HFF-Myc (cell line): ENCODE measurements at regions not wholly inside any gene's neighbourhood (a gene's known extent, or its start where the extent isn't known, plus 50 kb on each side); places are given as distances from the start of the nearest gene placed in this dataset.

Source experiments
- DNase-seq: peaks from one replicate; pipeline ENCODE4 v3.0.0-alpha.2; 2011; ENCODE audit warnings: low read depth; ENCODE audit errors: extremely low read depth
- H3K4me3 ChIP-seq: replicated peaks from 2 replicates; pipeline ENCODE4 v1.5.1; 2011; ENCODE audit warnings: low read depth, mild to moderate bottlenecking, control low read depth, low read length
- TF ChIP-seq, protein P1 (sequence below): IDR thresholded peaks from 2 replicates; pipeline ENCODE4 v1.5.1; 2012; ENCODE audit warnings: mild to moderate bottlenecking, low read depth, low read length, control low read depth; ENCODE audit errors: missing control alignments

DNA sequence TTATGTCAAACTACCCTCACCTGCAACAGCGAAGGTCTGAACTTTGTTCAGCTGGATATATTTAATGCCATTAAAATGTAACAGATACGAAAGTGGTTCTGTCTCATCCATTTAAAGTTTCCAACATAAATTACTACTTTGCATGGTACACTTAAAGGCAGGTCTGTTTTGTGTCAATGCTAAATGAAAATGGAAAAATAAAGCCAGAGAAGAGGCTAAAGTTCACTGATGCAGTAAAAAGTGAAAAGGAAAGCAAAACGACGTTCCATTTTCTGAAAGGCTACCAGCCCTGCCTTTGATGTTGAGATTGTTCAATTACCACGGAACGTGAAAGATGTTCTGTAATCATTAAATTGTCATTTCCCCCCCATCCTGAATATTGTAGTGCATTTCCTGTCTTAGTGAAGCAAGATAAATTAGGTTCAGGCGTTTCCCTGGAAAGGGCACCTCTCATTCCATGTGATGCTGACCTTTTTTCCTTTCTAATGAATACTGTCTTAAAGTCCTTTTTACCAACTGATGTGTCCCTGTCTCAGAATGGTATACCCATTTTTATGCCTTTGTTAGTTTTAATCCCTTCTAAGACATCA lies 334.7 kb upstream of the JAG1 start:
- TF ChIP-seq, protein P1, sequence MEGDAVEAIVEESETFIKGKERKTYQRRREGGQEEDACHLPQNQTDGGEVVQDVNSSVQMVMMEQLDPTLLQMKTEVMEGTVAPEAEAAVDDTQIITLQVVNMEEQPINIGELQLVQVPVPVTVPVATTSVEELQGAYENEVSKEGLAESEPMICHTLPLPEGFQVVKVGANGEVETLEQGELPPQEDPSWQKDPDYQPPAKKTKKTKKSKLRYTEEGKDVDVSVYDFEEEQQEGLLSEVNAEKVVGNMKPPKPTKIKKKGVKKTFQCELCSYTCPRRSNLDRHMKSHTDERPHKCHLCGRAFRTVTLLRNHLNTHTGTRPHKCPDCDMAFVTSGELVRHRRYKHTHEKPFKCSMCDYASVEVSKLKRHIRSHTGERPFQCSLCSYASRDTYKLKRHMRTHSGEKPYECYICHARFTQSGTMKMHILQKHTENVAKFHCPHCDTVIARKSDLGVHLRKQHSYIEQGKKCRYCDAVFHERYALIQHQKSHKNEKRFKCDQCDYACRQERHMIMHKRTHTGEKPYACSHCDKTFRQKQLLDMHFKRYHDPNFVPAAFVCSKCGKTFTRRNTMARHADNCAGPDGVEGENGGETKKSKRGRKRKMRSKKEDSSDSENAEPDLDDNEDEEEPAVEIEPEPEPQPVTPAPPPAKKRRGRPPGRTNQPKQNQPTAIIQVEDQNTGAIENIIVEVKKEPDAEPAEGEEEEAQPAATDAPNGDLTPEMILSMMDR = no peak
- no peak for DNase-seq

DNA sequence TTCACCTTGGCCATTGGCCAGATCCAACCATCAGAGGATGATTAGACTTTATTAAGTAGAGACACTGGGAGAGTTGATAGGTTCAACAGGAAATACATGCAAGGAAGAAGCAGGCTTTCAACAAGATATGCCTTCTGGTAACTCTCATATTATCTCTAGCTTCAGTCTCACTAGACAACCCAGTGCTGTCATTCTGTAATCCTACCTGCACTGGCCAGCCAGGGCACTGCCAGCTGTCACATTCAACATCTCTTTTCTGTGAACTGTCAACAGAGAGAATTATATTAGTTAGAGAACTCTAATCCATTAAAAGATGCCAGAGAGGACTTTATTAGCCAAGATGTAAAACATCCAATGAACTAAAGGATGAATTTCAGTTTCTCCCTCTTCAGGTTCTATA lies 337.9 kb upstream of the JAG1 start:
- TF ChIP-seq, protein P1 = no peak
- no peak for DNase-seq
- H3K4me3 ChIP-seq = no peak overlapping the region

More for the DNA sequence above, 334.7 kb upstream of the JAG1 start:
- no peak overlapping the region for H3K4me3 ChIP-seq

DNA sequence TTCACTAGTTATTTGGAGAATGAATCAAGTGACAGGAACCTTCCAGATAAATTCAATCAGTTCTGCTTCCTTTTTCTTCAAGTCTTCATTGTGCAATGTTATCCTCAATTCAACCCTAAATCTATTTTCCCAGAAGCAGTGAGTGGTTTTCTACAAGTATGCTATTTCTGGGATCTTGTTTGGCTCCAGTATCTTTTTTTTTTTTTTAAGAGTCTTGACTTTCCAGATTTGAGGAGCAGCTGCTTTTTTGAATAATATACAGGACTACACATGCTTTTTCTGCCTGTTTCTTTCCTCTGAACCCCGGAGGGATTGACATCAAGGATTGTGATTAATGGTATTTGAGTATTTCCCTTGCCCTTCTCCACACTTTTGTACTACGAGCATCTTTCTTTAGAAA lies 339.2 kb upstream of the JAG1 start:
- H3K4me3 ChIP-seq = no peak overlapping the region
- TF ChIP-seq, protein P1 = no peak
- DNase-seq = no peak

DNA sequence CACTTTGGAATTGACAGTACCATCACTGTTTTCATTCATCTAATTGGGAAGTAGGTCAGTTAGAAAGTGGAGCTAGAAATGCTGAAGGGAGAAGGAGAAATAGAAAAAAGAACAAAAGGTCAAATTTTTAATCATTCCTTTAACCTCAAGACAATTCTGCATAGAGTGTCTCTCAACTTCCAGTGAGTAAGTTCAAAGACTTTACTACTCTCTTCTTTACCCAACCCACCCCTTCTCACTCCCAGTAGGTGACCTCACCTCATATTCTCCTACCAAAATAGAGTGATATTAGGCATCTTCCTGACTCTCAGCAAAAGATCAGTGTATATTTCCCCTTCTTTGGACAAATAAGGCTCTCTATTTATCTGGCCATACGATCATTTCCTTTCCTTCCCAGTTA lies 340.0 kb upstream of the JAG1 start:
- H3K4me3 ChIP-seq = no peak overlapping the region
- no peak for DNase-seq
- TF ChIP-seq, protein P1 = no peak

DNA sequence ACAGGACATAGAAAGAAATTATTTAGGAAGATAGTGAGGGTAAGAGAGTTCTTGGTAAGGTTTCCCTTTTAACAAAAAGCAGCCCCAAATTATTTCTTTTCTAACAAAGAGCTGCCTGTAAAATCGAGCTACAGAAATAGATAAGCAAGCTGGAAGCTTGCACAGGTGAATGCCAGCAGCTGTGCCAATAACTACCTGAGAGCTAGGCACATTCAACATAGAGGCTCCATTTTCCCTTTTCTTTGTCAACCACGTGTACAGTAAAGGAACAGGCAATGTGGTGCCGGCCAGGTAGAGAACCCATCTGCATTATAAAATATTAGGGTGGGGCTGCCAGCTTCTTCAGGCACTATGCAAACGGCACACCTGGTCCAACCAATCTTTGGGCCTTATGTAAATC lies 341.6 kb upstream of the JAG1 start:
- TF ChIP-seq, protein P1 = no peak
- DNase-seq = no peak
- H3K4me3 ChIP-seq = no peak overlapping the region

DNA sequence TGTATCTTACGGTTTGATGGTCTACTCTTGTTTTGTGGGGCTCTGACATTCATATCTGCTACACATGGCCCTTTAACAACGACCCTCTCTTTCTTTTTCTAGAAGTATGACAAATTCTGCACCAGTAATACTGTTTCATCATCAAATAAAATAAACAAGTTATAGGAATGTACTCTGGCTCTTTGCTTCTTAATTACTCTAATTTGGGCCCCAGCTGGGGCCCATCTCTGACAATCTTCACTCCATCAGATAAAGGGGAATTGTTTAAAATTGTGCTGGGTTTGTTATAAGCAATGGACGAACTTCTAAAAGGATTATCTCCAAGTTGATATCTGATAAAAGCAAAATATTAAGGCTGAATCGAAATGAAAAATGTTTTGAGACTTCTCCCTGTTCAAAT lies 343.6 kb upstream of the JAG1 start:
- DNase-seq = no peak
- TF ChIP-seq, protein P1 = no peak
- no peak overlapping the region for H3K4me3 ChIP-seq

DNA sequence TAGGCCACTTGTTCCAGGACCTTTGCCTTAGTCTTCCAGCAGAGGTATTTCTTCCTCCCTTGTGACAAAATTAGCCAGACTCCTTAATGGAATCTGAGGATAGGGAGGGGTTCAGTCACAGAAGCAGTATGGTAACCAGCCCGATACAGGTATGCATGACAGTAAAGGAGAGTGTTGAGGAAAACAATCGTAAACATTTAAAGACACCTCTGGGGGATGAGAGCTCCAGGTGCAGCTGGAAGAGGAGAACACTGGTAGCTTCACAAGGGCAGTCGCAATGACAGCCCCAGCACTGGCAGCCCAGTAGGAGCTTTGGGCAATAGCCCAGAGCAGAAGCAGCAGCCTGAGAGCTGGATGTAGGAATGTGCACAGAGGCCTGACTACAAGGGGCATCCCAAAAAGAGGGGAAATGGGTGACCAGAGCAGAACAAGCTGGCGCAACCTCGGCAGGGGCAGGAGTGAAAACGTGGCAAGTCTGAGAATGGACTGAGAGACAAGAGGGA lies 344.9 kb upstream of the JAG1 start:
- no peak overlapping the region for H3K4me3 ChIP-seq
- no peak for DNase-seq
- TF ChIP-seq, protein P1 = no peak
